Natural killer cell (primary cell): ENCODE measurements at regions not wholly inside any gene's neighbourhood (a gene's known extent, or its start where the extent isn't known, plus 50 kb on each side); places are given as distances from the start of the nearest gene placed in this dataset.

Experiments used
- ATAC-seq, 3 donors: fragments of 150-1000 bp in 2 of 3; fragments of 200-7000 bp in 1 of 3; cut with Tn5 transposase; 1 replicate in 1 of 3; 2 replicates in 2 of 3; pipeline ENCODE4 v1.10.0; 2021; ENCODE audit warnings: mild to moderate bottlenecking in 2 of 3, moderate library complexity in 2 of 3
- DNase-seq, 2 donors: peaks; one replicate each; pipeline versions ENCODE4 v3.0.0 to v3.0.0-alpha.2; 2013 to 2021; ENCODE audit warnings: mixed read lengths in 1 of 2
- H3K27ac ChIP-seq: one replicate; pipeline ENCODE4 v1.5.1; 2013; ENCODE audit warnings: mild to moderate bottlenecking, low read length
- H3K27me3 ChIP-seq: one replicate; pipeline ENCODE4 v1.6.1; 2013; ENCODE audit warnings: low read length; ENCODE audit not compliant: control insufficient read depth, insufficient read depth
- H3K36me3 ChIP-seq: one replicate; pipeline ENCODE4 v1.6.1; 2013; ENCODE audit warnings: low read length; ENCODE audit not compliant: control insufficient read depth, insufficient read depth
- H3K4me1 ChIP-seq: one replicate; pipeline ENCODE4 v1.6.1; 2013; ENCODE audit warnings: low read length; ENCODE audit not compliant: control insufficient read depth, insufficient read depth
- H3K4me3 ChIP-seq: one replicate; pipeline ENCODE4 v1.5.1; 2013; ENCODE audit warnings: low read length
- H3K9me3 ChIP-seq: one replicate; pipeline ENCODE4 v1.6.1; 2013; ENCODE audit warnings: low read length; ENCODE audit not compliant: control insufficient read depth, insufficient read depth
- H3K27ac Mint-ChIP-seq, 2 donors: one replicate each; pipeline ENCODE4 v1.8.0; 2022; ENCODE audit warnings: mild to moderate bottlenecking in 2 of 2, mixed read lengths in 2 of 2, moderate library complexity in 1 of 2
- H3K27me3 Mint-ChIP-seq, 2 donors: one replicate each; pipeline ENCODE4 v1.8.0; 2022; ENCODE audit warnings: low read depth in 2 of 2, mixed read lengths in 2 of 2
- H3K36me3 Mint-ChIP-seq: one replicate; pipeline ENCODE4 v1.8.0; 2022; ENCODE audit warnings: mixed read lengths
- H3K4me1 Mint-ChIP-seq, 2 donors: one replicate each; pipeline ENCODE4 v1.8.0; 2022; ENCODE audit warnings: mixed read lengths in 2 of 2
- H3K4me3 Mint-ChIP-seq: one replicate; pipeline ENCODE4 v1.8.0; 2022; ENCODE audit warnings: mild to moderate bottlenecking, moderate library complexity, mixed read lengths
- H3K9me3 Mint-ChIP-seq, 2 donors: one replicate each; pipeline ENCODE4 v1.8.0; 2022; ENCODE audit warnings: mixed read lengths in 2 of 2
- CTCF ChIP-seq: fragments of 200-600 bp; IDR thresholded peaks from one replicate; pipeline ENCODE4 v1.8.0; 2022; ENCODE audit warnings: antibody characterized with exemption
- WGBS: methylation state at CpG from one replicate; pipeline ENCODE4 v1.1.7; 2013; ENCODE audit warnings: missing lambda C conversion rate; ENCODE audit not compliant: insufficient coverage; 5-methylcytosine and 5-hydroxymethylcytosine counted together
- intact Hi-C: fragments of 100-400 bp; cut with micrococcal nuclease; formaldehyde crosslinking; loops from one replicate; pipeline ENCODE4 v1.14.2; 2022

DNA sequence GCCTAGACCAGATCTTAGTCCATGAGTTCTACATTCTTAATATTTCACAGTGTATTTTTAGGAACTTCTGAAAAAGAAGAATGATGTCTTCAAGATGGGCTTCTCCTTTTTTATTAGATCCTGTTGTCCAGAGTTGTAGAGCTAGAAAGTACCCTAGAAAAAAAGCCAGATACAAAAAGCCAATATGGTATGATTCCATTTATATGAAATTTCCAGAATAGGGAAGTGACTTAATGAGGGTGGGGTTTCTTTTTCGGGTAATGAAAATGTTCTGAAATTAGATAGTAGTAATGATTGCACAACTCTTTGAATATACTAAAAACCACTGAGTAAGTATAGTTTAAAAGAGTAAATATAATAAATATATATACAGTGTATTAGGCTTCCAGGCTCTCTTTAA is 116.9 kb downstream of the NFKBIZ start:
- Mint-ChIP-seq H3K9me3 (no peaks in the 10 kb centered on the region), H3K4me3 (no peak overlapping the region), H3K36me3 (no peaks in the 10 kb centered on the region), H3K27ac (no peak overlapping the region), H3K27me3 (peaks cover 0 to 5% of the 10 kb centered on the region in 2 donors), H3K4me1 (no peaks in the 10 kb centered on the region)
- Histone ChIP-seq H3K27ac (no peak overlapping the region), H3K27me3 (no peaks in the 10 kb centered on the region), H3K36me3 (no peaks in the 10 kb centered on the region), H3K4me1 (peaks cover 2% of the 10 kb centered on the region), H3K4me3 (no peak overlapping the region), H3K9me3 (no peaks in the 10 kb centered on the region)
- TF ChIP-seq CTCF = no peak
- DNase-seq (no peak), ATAC-seq (no peak)
- no CpG with 5 or more reads among the region's 1 CpG for WGBS
- intact Hi-C loops = no loop called here

- Mint-ChIP-seq H3K4me3 (no peak overlapping the region), H3K27ac (no peak overlapping the region), H3K36me3 (no peaks in the 10 kb centered on the region), H3K27me3 (peaks cover 0 to 5% of the 10 kb centered on the region in 2 donors), H3K9me3 (no peaks in the 10 kb centered on the region), H3K4me1 (peaks cover 0 to 8% of the 10 kb centered on the region in 2 donors)
- ATAC-seq = no peak
- H3K9me3 ChIP-seq = no peaks in the 10 kb centered on the region
- no peak for DNase-seq
- WGBS = 69% methylated on average over 2 of the region's 4 CpGs
- no peaks in the 10 kb centered on the region for H3K36me3 ChIP-seq
- intact Hi-C loops = no loop called here
- H3K27ac ChIP-seq = no peak overlapping the region
- no peak for TF ChIP-seq CTCF
- no peaks in the 10 kb centered on the region for H3K27me3 ChIP-seq
- no peak overlapping the region for H3K4me3 ChIP-seq
- peaks cover 2% of the 10 kb centered on the region for H3K4me1 ChIP-seq
Observed at GRCh38 chr3:101970212-101970611, 120.9 kb downstream of the NFKBIZ start.

- H3K4me1 Mint-ChIP-seq = peaks cover 0 to 8% of the 10 kb centered on the region in 2 donors
- Histone ChIP-seq H3K36me3 (no peaks in the 10 kb centered on the region), H3K4me1 (peaks cover under 1% of the 10 kb centered on the region), H3K27ac (no peak overlapping the region), H3K4me3 (no peak overlapping the region), H3K9me3 (no peaks in the 10 kb centered on the region), H3K27me3 (no peaks in the 10 kb centered on the region)
- intact Hi-C loops = no loop called here
- H3K27me3 Mint-ChIP-seq = peaks cover 0 to 5% of the 10 kb centered on the region in 2 donors
- no peak for TF ChIP-seq CTCF
- no peak overlapping the region for H3K27ac Mint-ChIP-seq
- ATAC-seq = no peak
- H3K9me3 Mint-ChIP-seq = no peaks in the 10 kb centered on the region
- no peak overlapping the region for H3K4me3 Mint-ChIP-seq
- H3K36me3 Mint-ChIP-seq = no peaks in the 10 kb centered on the region
- DNase-seq = no peak
- 96% methylated on average over 6 of the region's 6 CpGs for WGBS
Observed at GRCh38 chr3:101970905-101971304, 121.6 kb downstream of the NFKBIZ start.

DNA sequence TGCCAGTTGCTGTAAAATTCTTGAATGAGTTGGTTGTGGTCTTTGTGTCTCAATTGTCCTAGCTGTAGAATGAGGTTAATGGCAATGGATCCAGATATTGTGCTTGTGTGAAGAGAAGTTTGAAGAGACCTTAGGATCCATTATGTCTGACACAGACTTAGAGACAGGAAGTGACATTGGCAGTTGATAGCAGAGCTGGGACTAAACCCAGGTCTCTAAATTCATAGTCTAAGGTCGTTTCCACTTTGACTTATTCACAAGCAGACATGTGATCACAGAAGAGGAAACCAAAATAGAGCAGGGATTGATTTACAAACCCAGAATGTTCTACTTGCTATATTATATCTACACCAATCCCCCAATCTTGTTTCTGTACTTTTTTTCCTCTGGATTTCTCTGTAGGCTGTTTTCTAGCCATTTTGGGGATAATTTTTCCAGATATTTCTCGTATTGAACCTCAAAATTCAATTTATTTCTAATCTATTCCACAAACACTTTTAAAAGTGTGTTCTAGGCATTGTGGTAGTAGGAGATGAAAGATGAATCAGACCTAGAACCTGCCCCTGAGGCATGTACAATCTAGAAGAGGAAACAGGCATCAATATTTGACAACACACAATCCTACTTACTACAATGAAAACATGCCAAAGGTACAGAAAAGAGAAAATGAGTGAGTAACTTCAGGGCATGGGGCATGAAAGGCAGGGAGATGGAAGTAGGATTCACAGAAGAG is 123.3 kb downstream of the NFKBIZ start:
- no peak for TF ChIP-seq CTCF
- no peak for ATAC-seq
- Histone ChIP-seq H3K4me3 (no peak overlapping the region), H3K9me3 (no peaks in the 10 kb centered on the region), H3K27ac (no peak overlapping the region), H3K36me3 (no peaks in the 10 kb centered on the region), H3K27me3 (no peaks in the 10 kb centered on the region), H3K4me1 (no peaks in the 10 kb centered on the region)
- H3K4me3 Mint-ChIP-seq = no peak overlapping the region
- no peak for DNase-seq
- no peaks in the 10 kb centered on the region for H3K36me3 Mint-ChIP-seq
- 14% methylated on average over 1 of the region's 2 CpGs for WGBS
- no peaks in the 10 kb centered on the region for H3K9me3 Mint-ChIP-seq
- H3K27ac Mint-ChIP-seq = no peak overlapping the region
- intact Hi-C loops = no loop called here
- H3K27me3 Mint-ChIP-seq = peaks cover 0 to 5% of the 10 kb centered on the region in 2 donors
- peaks cover 0 to 8% of the 10 kb centered on the region in 2 donors for H3K4me1 Mint-ChIP-seq
